HG02970 (cell line): ENCODE measurements at regions not wholly inside any gene's neighbourhood (a gene's known extent, or its start where the extent isn't known, plus 50 kb on each side); places are given as distances from the start of the nearest gene placed in this dataset.
"Not testable (repeated sequence)": the region's sequence is repeated elsewhere in the genome, so short reads cannot be mapped to it uniquely, and the experiment has no call there.

Experiments
- ATAC-seq: cut with Tn5 transposase; IDR thresholded peaks from one replicate; pipeline ENCODE4 v1.9.1; 2021; ENCODE audit warnings: mild to moderate bottlenecking, moderate library complexity, moderate number of reproducible peaks; ENCODE audit not compliant: unreplicated experiment, low FRiP score

- no peak for ATAC-seq
These were observed 125.8 kb upstream of the RXFP1 start for GRCh38 chr4:158395889-158396288.

GRCh38 chr4:158397781-158398180, 123.9 kb upstream of the RXFP1 start:
- no peak for ATAC-seq

- not testable (repeated sequence) for ATAC-seq
These were observed 113.7 kb upstream of the RXFP1 start for GRCh38 chr4:158407961-158408360.

- no peak for ATAC-seq
These were observed 111.4 kb upstream of the RXFP1 start for GRCh38 chr4:158410272-158410671.

- ATAC-seq, result no peak
These were observed 110.4 kb upstream of the RXFP1 start for GRCh38 chr4:158411269-158411668.

- not testable (repeated sequence) for ATAC-seq
These were observed 103.0 kb upstream of the RXFP1 start for GRCh38 chr4:158418679-158419078.

- ATAC-seq, result no peak
These were observed 100.9 kb upstream of the RXFP1 start for GRCh38 chr4:158420782-158421181.

- no peak for ATAC-seq
These were observed 99.1 kb upstream of the RXFP1 start for GRCh38 chr4:158422546-158422945.

GRCh38 chr4:158428242-158428641, 93.4 kb upstream of the RXFP1 start:
- no peak for ATAC-seq

- ATAC-seq, result no peak
These were observed 78.9 kb upstream of the RXFP1 start for GRCh38 chr4:158442736-158443135.

- ATAC-seq, result no peak
These were observed 78.0 kb upstream of the RXFP1 start for GRCh38 chr4:158443731-158444130.

GRCh38 chr4:158444621-158445020, 77.1 kb upstream of the RXFP1 start:
- ATAC-seq, result no peak

GRCh38 chr4:158446106-158446505, 75.6 kb upstream of the RXFP1 start:
- no peak for ATAC-seq

GRCh38 chr4:158450741-158451140, 70.9 kb upstream of the RXFP1 start:
- ATAC-seq, result no peak

GRCh38 chr4:158452116-158452515, 69.6 kb upstream of the RXFP1 start:
- ATAC-seq, result not testable (repeated sequence)

- no peak for ATAC-seq
These were observed 63.3 kb upstream of the RXFP1 start for GRCh38 chr4:158458271-158458895.

GRCh38 chr4:158459085-158459820, 62.4 kb upstream of the RXFP1 start:
- ATAC-seq, result no peak

- no peak for ATAC-seq
These were observed 60.3 kb upstream of the RXFP1 start for GRCh38 chr4:158461336-158461735.

GRCh38 chr4:158462611-158463010, 59.1 kb upstream of the RXFP1 start:
- ATAC-seq, result no peak
